ENCODE measurements at regions not wholly inside any gene's neighbourhood (a gene's known extent, or its start where the extent isn't known, plus 50 kb on each side); places are given as distances from the start of the nearest gene placed in this dataset.
"Not testable (repeated sequence)": the region's sequence is repeated elsewhere in the genome, so short reads cannot be mapped to it uniquely, and the experiment has no call there.

GRCh38 chr4:171521726-171522125 is 291.5 kb upstream of the GALNTL6 start:
- DNase-seq, result no peak

- DNase-seq, result no peak
Observed at GRCh38 chr4:171519457-171519856, 293.7 kb upstream of the GALNTL6 start.

- DNase-seq, result no peak
Observed at GRCh38 chr4:171517883-171518282, 295.3 kb upstream of the GALNTL6 start.

- DNase-seq, result no peak
Observed at GRCh38 chr4:171516694-171517093, 296.5 kb upstream of the GALNTL6 start.

GRCh38 chr4:171484681-171485080 is 328.5 kb upstream of the GALNTL6 start:
- DNase-seq, result no peak

- DNase-seq, result no peak
Observed at GRCh38 chr4:171478181-171478580, 335.0 kb upstream of the GALNTL6 start.

DNA sequence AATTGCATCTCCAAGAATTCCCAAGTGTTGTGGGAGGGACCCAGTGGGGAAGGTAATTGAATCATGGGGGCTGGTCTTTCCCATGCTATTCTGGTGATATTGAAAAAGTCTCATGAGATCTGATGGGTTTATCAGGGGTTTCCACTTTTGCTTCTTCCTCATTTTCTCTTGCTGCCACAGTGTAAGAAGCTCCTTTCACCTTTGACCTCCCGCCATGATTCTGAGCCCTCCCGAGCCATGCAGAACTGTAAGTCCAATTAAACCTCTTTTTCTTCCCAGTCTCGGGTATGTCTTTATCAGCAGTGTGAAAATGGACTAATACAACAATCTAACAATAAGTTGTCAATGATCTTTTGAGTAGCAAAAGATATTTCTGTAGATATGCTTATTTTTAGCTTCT is 338.1 kb upstream of the GALNTL6 start:
- DNase-seq, result not testable (repeated sequence)

DNA sequence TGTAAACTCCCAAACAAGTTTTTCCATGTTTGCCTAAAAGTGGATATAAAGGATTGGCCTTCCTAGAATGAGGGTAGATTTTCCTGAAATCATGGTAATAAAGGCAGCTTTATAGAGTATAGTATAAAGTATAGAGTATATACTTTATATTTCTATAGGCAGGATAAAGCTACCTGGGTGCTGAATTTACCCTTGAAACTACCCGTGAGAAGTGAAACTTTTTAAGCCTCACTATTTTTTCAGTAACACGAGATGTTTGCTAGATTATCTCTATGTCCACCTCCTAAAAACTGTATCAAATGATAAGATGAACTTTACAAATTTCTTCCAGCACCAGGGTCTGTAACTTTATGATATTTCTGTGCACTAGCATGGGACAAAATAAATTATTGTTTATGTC is 340.0 kb upstream of the GALNTL6 start:
- no peak for DNase-seq

GRCh38 chr4:171472230-171472629 is 341.0 kb upstream of the GALNTL6 start:
- no peak for DNase-seq

DNA sequence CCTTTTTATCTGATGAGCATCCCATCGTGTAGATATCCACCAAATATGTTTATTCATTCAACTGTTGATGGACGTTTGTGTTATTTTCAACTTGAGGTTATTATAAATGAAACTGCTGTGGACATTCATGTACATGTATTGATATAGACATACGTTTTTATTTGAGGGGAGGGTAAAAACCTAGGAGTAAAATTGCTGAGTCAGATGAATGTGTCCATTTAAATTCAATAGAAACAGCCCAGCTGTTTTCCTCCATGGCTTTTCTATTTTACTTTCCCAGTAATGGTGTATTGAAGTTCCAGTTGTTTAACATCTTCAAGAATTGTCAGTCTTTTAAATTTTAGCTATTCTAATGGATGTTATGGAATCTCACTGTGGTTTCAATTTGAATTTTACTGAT is 348.7 kb upstream of the GALNTL6 start:
- no peak for DNase-seq

GRCh38 chr4:171461191-171461590 is 352.0 kb upstream of the GALNTL6 start:
- DNase-seq, result no peak

DNA sequence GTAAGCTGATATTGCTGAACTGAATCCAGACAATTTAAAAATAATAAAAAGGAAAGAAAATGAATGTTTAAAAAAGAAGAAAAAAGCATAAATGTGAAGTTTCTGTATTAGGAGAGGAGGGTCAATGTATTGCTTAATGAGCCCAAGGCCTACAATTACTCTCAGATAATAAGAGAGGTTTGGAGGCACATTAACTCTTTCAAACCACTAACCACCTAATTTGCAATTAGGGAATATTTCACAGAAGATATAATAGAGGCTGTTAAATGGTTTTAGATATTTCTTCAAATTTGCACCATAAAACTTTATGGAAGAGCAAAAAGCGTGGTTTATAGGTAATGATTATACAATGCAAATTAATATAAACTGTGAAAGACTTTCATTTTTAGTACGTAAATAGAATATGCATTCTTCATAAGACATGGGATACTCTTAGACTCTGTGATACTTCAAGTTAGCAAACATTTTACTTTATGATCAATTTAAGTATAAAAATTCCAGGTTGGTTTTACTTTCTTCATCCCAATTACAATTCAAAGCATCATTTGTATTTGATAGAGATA is 364.2 kb upstream of the GALNTL6 start:
- no peak for DNase-seq

GRCh38 chr4:171448358-171448757 is 364.8 kb upstream of the GALNTL6 start:
- no peak for DNase-seq

GRCh38 chr4:171441300-171441941 is 371.8 kb upstream of the GALNTL6 start:
- no peak for DNase-seq

DNA sequence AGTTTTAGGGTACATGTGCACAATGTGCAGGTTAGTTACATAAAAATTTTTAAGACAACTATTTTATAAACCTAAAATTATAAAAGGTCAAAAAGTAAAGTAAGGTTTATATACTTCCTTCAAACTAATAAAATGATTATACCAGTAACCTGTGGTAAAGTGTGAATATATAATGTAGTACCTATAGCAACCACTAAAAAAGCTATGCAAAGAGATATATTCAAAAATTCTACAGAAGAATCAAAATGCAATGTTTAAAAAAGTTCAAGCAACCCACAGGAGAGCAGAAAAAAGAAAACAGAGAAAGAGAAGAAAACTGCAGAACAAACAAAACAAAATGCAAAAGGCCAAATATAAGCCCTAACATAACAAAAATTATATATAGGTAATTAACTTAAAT is 379.5 kb upstream of the GALNTL6 start:
- no peak for DNase-seq

- DNase-seq, result no peak
Observed at GRCh38 chr4:171432536-171432935, 380.7 kb upstream of the GALNTL6 start.

DNA sequence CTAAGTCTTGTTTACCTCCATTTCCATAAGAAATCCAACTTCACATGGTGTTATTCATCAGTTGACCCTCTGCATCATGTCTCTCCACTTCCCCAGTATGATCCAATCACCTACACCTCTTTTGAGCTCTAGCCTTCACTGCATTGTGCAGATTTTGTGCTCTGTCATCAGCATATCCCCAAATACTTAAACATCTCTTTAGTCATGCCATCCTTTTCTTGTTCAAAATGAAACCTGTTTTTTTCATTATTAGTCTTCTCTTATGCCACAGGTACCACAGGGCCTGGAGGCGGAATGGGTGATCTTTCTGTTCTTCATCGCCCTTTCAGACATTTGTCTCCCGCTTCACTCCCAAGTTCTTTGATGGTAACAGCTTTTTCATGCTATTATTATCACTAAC is 382.7 kb upstream of the GALNTL6 start:
- no peak for DNase-seq

DNA sequence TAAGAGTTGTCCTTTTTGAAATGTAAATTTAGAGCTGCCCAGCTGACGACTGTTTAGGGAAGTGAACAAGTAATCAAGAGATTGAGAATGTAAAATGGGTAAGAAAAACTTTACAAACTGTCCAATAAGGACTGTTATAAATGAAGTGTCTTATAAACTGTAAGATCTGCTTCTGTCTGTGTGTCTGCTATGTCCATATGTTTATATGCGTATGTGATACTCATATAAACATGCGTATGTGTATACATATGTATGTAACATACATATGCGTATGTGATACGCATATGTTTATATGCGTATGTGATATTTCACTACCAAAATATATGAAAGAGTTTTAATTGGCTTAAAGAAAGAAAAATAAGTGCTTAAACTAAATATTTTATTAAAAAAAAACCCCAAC is 416.0 kb upstream of the GALNTL6 start:
- DNase-seq, result no peak

DNA sequence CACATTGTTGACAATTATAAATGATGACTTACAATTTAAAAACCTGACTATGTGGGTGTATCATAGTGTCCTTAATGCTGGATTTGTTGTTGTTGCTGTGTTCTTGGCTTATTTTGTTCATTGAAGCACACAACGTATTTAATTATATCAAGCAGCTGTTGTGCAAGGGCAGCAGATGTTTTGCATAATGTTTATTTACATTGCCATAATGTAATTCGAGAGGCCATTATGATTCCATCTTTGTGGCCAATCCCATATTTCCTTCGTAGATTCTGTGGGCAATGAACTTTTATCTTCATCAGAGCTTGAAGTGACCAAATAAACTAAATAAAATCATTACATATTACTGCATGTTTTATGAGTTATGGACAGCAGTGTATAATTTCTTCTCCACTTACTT is 422.6 kb upstream of the GALNTL6 start:
- DNase-seq, result no peak

DNA sequence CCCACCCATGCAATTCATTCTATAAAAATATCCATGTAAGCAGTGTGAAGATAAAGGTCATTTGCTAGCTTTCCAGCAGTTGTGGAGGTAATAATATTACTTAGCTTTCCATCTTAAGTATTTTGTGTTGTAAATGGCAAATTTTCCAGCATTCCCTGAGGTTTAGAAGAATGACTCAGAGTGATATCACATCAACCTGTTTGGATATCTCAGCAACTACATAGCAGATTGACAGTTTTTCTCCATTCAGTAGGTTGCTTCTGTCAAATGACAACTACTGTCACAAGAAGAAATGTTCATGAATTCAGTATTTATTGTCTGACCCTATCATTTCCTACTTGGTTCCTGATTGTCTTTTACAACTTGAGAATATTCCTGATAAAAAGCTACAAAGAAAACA is 434.9 kb upstream of the GALNTL6 start:
- no peak for DNase-seq

GRCh38 chr4:171376724-171377123 is 436.5 kb upstream of the GALNTL6 start:
- no peak for DNase-seq

DNA sequence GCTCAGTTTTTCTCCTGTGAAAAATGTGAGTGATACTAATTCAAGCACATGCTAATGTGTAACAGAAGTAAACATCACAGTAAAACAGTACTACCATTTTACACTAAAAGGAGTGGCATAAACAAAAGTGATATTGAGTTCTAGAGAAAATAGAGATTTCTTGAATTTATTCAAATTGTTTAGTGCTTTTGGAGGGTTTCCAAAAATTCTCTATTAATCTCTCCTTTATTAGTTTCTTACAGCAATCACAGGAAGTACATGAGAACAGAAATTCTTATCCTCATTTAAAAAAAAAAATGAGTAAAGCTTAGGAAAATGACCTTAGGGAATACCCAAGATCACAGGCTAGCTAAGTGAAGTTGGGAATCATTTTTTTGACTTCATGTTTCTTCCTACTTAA is 459.7 kb upstream of the GALNTL6 start:
- no peak for DNase-seq

GRCh38 chr4:171348090-171348489 is 465.1 kb upstream of the GALNTL6 start:
- DNase-seq, result no peak

DNA sequence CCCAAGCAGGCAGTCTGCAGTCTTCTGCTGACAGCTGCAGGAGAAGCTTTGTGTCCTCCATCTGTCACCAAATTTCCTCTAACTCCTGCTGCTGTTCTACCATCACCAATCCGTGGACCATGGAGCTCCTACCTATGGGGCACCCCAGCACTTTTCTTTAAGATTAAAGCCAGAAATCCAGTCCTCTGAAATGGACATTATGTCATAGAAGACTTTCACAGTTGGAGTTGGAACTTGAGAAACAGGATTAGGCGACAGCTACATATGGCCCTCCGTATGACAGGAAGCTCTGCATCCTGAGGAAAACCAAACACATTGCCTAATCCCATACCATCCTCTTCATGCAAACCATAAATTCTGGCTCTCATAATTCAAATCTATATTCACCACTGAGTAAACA is 470.6 kb upstream of the GALNTL6 start:
- no peak for DNase-seq

DNA sequence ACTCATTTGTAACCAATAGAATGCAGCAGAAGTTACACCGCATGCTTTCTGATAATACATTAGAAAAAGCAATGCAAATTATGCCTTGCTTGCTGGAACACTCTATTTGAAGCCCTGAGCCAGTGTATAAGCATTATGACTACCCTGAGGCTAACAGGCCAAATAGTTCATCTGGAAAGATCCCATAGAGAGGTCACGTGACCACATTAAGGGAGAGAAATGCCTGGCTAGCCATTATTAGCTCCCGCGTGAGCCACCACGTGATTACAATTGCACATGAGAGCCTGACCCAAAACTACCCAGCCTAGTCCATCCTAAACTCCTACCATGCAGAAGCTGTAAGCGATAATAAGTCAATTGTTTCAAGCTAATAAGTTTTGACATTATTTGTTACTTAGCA is 472.9 kb upstream of the GALNTL6 start:
- no peak for DNase-seq

Data from activated gamma-delta T cell (primary cell).